HepG2 (cell line): ENCODE measurements at regions not wholly inside any gene's neighbourhood (a gene's known extent, or its start where the extent isn't known, plus 50 kb on each side); places are given as distances from the start of the nearest gene placed in this dataset.

Experiments
- ATAC-seq: fragments of 200-7000 bp; cut with Tn5 transposase; 3 replicates; pipeline ENCODE4 v1.9.1; 2020; ENCODE audit warnings: mild to moderate bottlenecking, moderate library complexity
- BruUV-seq: library from RNA; stranded (reverse); fragments of 400-500 nt; replicated peaks from 2 replicates; lab custom pipeline; 2021; lab: Mats Ljungman, UMichigan
- CTCF ChIA-PET: fragments of 300-600 bp; formaldehyde crosslinking; extraction: SDS; loops from one replicate; lab custom pipeline; 2021; ENCODE audit warnings: low total read pairs, inconsistent platforms, low intra/inter-chr PET ratio; lab: Yijun Ruan, JAX
- POLR2A ChIA-PET: fragments of 350-600 bp; sonication (Branson Sonifier 250); formaldehyde crosslinking; loops from one replicate; lab custom pipeline; 2020; ENCODE audit warnings: antibody characterized with exemption, inconsistent platforms; lab: Yijun Ruan, JAX
- DNase-seq: peaks from one replicate; pipeline ENCODE4 v3.0.0-alpha.2; 2015; ENCODE audit warnings: low spot score
- FAIRE-seq: peaks from 3 replicates; lab custom pipeline; 2011; peaks lifted over from hg19 to GRCh38; lab: Jason Lieb, UNC
- H2AFZ ChIP-seq: one replicate; pipeline ENCODE4 v1.6.1; 2011; ENCODE audit warnings: low read length, inconsistent platforms
- H3K27ac ChIP-seq: fragments of 300-600 bp; 3 replicates; pipeline ENCODE4 v1.8.0; 2011; ENCODE audit warnings: mixed run types, mild to moderate bottlenecking, mixed read lengths, low read length, inconsistent platforms; ENCODE audit not compliant: insufficient read depth; ENCODE audit errors: extremely low read length
- H3K27me3 ChIP-seq, 2 experiments: fragments of 200-600 bp in 1 of 2; 2 replicates in 1 of 2; 3 replicates in 1 of 2; pipeline versions ENCODE4 v1.6.0 to v1.8.0; 2011; ENCODE audit warnings: low read length in 2 of 2, mild to moderate bottlenecking in 2 of 2, moderate library complexity in 2 of 2, inconsistent platforms in 1 of 2; ENCODE audit not compliant: insufficient read depth in 2 of 2, control insufficient read depth in 1 of 2
- H3K36me3 ChIP-seq, 2 experiments: fragments of 200-600 bp in 1 of 2; replicated peaks in 1 of 2; 2 replicates in 1 of 2; 3 replicates in 1 of 2; pipeline versions ENCODE4 v1.5.1 to v1.8.0; 2011; ENCODE audit warnings: low read length in 2 of 2, inconsistent platforms in 1 of 2; ENCODE audit not compliant: insufficient read depth in 2 of 2, control insufficient read depth in 1 of 2
- H3K4me1 ChIP-seq: 2 replicates; pipeline ENCODE4 v1.5.1; 2012; ENCODE audit warnings: low read length, inconsistent platforms; ENCODE audit not compliant: insufficient read depth
- H3K4me2 ChIP-seq: 2 replicates; pipeline ENCODE4 v1.6.0; 2011; ENCODE audit warnings: low read depth, low read length, inconsistent platforms
- H3K4me3 ChIP-seq, 3 experiments: fragments of 200-600 bp in 1 of 3; sonication (generic), shearing (Covaris generic) in 1 of 3; replicated peaks in 1 of 3; 2 replicates each; pipeline ENCODE4 v1.5.1; 2011 to 2016; ENCODE audit warnings: low read length in 3 of 3, inconsistent platforms in 2 of 3, low read depth in 2 of 3, mild to moderate bottlenecking in 2 of 3, control low read depth in 1 of 3, mixed read lengths in 1 of 3; ENCODE audit not compliant: insufficient read depth in 1 of 3
- H3K79me2 ChIP-seq: one replicate; pipeline ENCODE4 v1.6.1; 2011; ENCODE audit warnings: low read length, inconsistent platforms; ENCODE audit not compliant: insufficient read depth
- H3K9ac ChIP-seq: 2 replicates; pipeline ENCODE4 v1.6.0; 2011; ENCODE audit warnings: mild to moderate bottlenecking, low read depth, low read length, inconsistent platforms; ENCODE audit not compliant: insufficient read depth
- H3K9me3 ChIP-seq: 2 replicates; pipeline ENCODE4 v1.5.1; 2012; ENCODE audit warnings: mild to moderate bottlenecking, low read length
- H4K20me1 ChIP-seq: 2 replicates; pipeline ENCODE4 v1.6.0; 2011; ENCODE audit warnings: inconsistent platforms, mild to moderate bottlenecking, low read length, moderate library complexity; ENCODE audit not compliant: insufficient read depth
- ASH2L ChIP-seq: fragments of 300-600, 200-600 bp; sonication (generic); IDR thresholded peaks from 2 replicates; pipeline ENCODE4 v1.7.0; 2017; ENCODE audit warnings: low read depth, mild to moderate bottlenecking, moderate library complexity, mixed read lengths, low read length; ENCODE audit not compliant: insufficient read length
- ESRRA ChIP-seq: sonication (generic); formaldehyde crosslinking; IDR thresholded peaks from 2 replicates; pipeline ENCODE4 v1.5.1; 2020; ENCODE audit warnings: mild to moderate bottlenecking, low read depth, missing genetic modification reagents
- JUN ChIP-seq: sonication (generic); formaldehyde crosslinking; IDR thresholded peaks from 2 replicates; pipeline ENCODE4 v1.4.0; 2020; ENCODE audit warnings: mild to moderate bottlenecking, missing genetic modification reagents
- MBNL3 ChIP-seq: fragments of 250-450 bp; sonication (Bioruptor Pico); conservative IDR thresholded peaks from 2 replicates; pipeline ENCODE4 v1.8.0; 2022; ENCODE audit warnings: mild to moderate bottlenecking, inconsistent platforms
- NFYB ChIP-seq: sonication (generic); formaldehyde crosslinking; IDR thresholded peaks from 2 replicates; pipeline ENCODE4 v1.4.0; 2020; ENCODE audit warnings: missing genetic modification reagents
- NR2F6 ChIP-seq, 2 experiments: IDR thresholded peaks; 2 replicates each; pipeline ENCODE4 v1.6.1; 2016; ENCODE audit warnings: antibody characterized with exemption in 1 of 2, mild to moderate bottlenecking in 1 of 2
- THAP11 ChIP-seq: IDR thresholded peaks from 2 replicates; pipeline ENCODE4 v1.6.1; 2016; ENCODE audit warnings: missing biosample characterization, missing genetic modification reagents
- WGBS: methylation state at CpG from one replicate; pipeline ENCODE4 v1.1.6; 2017; ENCODE audit warnings: low lambda C conversion rate; 5-methylcytosine and 5-hydroxymethylcytosine counted together
- in situ Hi-C: cut with HindIII; loops from 2 replicates; pipeline ENCODE4 v1.10.0; 2017; ENCODE audit warnings: low pct_unique_long_range_greater_than_20kb; ENCODE audit not compliant: extremely low pct_ligation_motif_present
- intact Hi-C: fragments of 100-400 bp; cut with micrococcal nuclease; formaldehyde crosslinking; loops from one replicate; pipeline ENCODE4 v1.10.0; 2022; ENCODE audit not compliant: unreplicated experiment
- TF ChIP-seq, protein P1 (sequence below): sonication (generic); formaldehyde crosslinking; IDR thresholded peaks from 2 replicates; pipeline ENCODE4 v1.5.0; 2020; ENCODE audit warnings: mild to moderate bottlenecking, missing genetic modification reagents
- TF ChIP-seq, protein P2 (sequence below): sonication (generic); formaldehyde crosslinking; IDR thresholded peaks from 2 replicates; pipeline ENCODE4 v1.5.0; 2020; ENCODE audit warnings: mild to moderate bottlenecking, missing genetic modification reagents, moderate library complexity
- TF ChIP-seq, protein P3 (sequence below), 2 experiments: IDR thresholded peaks; 2 replicates each; pipeline ENCODE4 v1.6.1; 2011 to 2012; ENCODE audit warnings: low read length in 2 of 2, borderline replicate concordance in 1 of 2, low read depth in 1 of 2, mild to moderate bottlenecking in 1 of 2, moderate library complexity in 1 of 2
- TF ChIP-seq, protein P4 (sequence below): sonication (generic); formaldehyde crosslinking; IDR thresholded peaks from 2 replicates; pipeline ENCODE4 v1.4.0; 2020; ENCODE audit warnings: mild to moderate bottlenecking, missing genetic modification reagents

DNA sequence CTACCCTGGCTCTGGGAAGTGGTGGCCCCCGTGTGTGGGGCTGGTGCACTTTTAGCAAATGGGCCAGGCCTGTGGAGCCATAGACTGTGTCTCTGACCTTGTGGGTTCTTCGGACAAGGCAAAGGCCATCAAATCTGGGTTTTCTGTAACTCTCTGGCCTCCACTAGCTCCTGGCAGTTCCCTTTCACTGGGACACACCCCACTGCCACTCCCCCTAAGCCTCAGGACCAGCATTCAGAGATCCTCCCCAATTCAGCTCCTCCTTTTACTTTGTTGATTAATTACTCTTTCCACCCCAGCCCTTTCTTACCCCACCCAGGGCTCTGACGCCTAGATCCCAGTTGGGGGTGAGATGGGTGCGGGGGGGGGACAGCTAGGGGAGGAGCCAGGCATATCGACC, 53.9 kb upstream of the IRX3 start:
- TF ChIP-seq, protein P1, sequence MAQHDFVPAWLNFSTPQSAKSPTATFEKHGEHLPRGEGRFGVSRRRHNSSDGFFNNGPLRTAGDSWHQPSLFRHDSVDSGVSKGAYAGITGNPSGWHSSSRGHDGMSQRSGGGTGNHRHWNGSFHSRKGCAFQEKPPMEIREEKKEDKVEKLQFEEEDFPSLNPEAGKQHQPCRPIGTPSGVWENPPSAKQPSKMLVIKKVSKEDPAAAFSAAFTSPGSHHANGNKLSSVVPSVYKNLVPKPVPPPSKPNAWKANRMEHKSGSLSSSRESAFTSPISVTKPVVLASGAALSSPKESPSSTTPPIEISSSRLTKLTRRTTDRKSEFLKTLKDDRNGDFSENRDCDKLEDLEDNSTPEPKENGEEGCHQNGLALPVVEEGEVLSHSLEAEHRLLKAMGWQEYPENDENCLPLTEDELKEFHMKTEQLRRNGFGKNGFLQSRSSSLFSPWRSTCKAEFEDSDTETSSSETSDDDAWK (CRISPR knock-in tag), result no peak
- TF ChIP-seq NFYB (no peak), ESRRA (CRISPR knock-in tag) (no peak), ASH2L (no peak), THAP11 (CRISPR knock-in tag) (no peak), MBNL3 (CRISPR knock-in tag) (no peak), JUN (CRISPR knock-in tag) (no peak), NR2F6 (IDR thresholded peaks at IDR 0.05) (no peak), NR2F6 (CRISPR knock-in tag; IDR thresholded peaks at IDR 0.05) (no peak)
- TF ChIP-seq, protein P2, sequence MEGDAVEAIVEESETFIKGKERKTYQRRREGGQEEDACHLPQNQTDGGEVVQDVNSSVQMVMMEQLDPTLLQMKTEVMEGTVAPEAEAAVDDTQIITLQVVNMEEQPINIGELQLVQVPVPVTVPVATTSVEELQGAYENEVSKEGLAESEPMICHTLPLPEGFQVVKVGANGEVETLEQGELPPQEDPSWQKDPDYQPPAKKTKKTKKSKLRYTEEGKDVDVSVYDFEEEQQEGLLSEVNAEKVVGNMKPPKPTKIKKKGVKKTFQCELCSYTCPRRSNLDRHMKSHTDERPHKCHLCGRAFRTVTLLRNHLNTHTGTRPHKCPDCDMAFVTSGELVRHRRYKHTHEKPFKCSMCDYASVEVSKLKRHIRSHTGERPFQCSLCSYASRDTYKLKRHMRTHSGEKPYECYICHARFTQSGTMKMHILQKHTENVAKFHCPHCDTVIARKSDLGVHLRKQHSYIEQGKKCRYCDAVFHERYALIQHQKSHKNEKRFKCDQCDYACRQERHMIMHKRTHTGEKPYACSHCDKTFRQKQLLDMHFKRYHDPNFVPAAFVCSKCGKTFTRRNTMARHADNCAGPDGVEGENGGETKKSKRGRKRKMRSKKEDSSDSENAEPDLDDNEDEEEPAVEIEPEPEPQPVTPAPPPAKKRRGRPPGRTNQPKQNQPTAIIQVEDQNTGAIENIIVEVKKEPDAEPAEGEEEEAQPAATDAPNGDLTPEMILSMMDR, result no peak
- TF ChIP-seq, protein P3, sequence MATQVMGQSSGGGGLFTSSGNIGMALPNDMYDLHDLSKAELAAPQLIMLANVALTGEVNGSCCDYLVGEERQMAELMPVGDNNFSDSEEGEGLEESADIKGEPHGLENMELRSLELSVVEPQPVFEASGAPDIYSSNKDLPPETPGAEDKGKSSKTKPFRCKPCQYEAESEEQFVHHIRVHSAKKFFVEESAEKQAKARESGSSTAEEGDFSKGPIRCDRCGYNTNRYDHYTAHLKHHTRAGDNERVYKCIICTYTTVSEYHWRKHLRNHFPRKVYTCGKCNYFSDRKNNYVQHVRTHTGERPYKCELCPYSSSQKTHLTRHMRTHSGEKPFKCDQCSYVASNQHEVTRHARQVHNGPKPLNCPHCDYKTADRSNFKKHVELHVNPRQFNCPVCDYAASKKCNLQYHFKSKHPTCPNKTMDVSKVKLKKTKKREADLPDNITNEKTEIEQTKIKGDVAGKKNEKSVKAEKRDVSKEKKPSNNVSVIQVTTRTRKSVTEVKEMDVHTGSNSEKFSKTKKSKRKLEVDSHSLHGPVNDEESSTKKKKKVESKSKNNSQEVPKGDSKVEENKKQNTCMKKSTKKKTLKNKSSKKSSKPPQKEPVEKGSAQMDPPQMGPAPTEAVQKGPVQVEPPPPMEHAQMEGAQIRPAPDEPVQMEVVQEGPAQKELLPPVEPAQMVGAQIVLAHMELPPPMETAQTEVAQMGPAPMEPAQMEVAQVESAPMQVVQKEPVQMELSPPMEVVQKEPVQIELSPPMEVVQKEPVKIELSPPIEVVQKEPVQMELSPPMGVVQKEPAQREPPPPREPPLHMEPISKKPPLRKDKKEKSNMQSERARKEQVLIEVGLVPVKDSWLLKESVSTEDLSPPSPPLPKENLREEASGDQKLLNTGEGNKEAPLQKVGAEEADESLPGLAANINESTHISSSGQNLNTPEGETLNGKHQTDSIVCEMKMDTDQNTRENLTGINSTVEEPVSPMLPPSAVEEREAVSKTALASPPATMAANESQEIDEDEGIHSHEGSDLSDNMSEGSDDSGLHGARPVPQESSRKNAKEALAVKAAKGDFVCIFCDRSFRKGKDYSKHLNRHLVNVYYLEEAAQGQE (IDR thresholded peaks at IDR 0.05; ENCODE audit: borderline replicate concordance in 1 of 2, low read depth in 1 of 2, low read length in 2 of 2), result no peak
- TF ChIP-seq, protein P4, sequence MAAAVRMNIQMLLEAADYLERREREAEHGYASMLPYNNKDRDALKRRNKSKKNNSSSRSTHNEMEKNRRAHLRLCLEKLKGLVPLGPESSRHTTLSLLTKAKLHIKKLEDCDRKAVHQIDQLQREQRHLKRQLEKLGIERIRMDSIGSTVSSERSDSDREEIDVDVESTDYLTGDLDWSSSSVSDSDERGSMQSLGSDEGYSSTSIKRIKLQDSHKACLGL (CRISPR knock-in tag), result no peak
- WGBS, result 3% methylated on average over 5 of the region's 5 CpGs
- no peak overlapping the region for H3K9ac ChIP-seq
- no peak overlapping the region for H2AFZ ChIP-seq
- no peaks in the 10 kb centered on the region for H3K9me3 ChIP-seq
- in situ Hi-C loops, result no loop called here
- H3K4me1 ChIP-seq, result peaks cover 11% of the 10 kb centered on the region
- H3K36me3 ChIP-seq, result no peaks in the 10 kb centered on the region
- ATAC-seq (no peak), FAIRE-seq (no peak), DNase-seq (no peak)
- no peak overlapping the region for H3K4me2 ChIP-seq
- H3K4me3 ChIP-seq, result no peak overlapping the region
- ChIA-PET POLR2A (no interaction called here), CTCF (no interaction called here)
- intact Hi-C loops, result no loop called here
- BruUV-seq, result no TSS peak
- H3K27me3 ChIP-seq, result peaks cover 0 to 22% of the 10 kb centered on the region in 2 experiments
- H3K79me2 ChIP-seq, result no peaks in the 10 kb centered on the region
- no peaks in the 10 kb centered on the region for H4K20me1 ChIP-seq
- H3K27ac ChIP-seq, result no peak overlapping the region
